ENCODE measurements at regions not wholly inside any gene's neighbourhood (a gene's known extent, or its start where the extent isn't known, plus 50 kb on each side); places are given as distances from the start of the nearest gene placed in this dataset.

DNA sequence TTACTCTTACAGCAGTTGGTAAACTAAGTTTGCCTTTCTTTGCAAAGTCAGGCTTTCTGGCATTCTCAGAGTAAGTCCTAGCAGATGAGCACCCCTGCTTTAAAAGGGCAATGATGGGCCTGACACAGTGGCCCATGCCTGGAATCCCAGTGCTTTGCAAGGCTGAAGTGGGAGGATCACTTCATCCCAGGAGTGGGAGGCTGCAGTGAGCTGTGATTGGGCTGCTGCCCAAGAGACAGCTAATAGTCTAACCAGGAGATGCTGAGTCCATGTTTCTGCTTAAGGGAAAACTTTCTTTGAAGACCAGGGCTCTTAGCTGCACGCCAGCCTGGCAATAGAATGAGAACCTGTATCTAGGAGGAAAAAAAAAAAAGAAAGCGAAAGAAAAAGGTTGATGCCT is 100.2 kb upstream of the MPP7 start:
- TF ChIP-seq KAT2A (conservative IDR thresholded peaks at IDR 0.05; ENCODE audit: control insufficient read depth, low read depth, low read length) (no peak), POLR2AphosphoS5 (IDR thresholded peaks at IDR 0.05; ENCODE audit: low read length) (no peak), NFYB (IDR thresholded peaks at IDR 0.05; ENCODE audit: insufficient read depth, low read depth, low read length) (no peak), CEBPB (IDR thresholded peaks at IDR 0.05; ENCODE audit: borderline replicate concordance in 1 of 2, low read depth in 2 of 2, low read length in 2 of 2) (no peak)
- TF ChIP-seq, protein P1, sequence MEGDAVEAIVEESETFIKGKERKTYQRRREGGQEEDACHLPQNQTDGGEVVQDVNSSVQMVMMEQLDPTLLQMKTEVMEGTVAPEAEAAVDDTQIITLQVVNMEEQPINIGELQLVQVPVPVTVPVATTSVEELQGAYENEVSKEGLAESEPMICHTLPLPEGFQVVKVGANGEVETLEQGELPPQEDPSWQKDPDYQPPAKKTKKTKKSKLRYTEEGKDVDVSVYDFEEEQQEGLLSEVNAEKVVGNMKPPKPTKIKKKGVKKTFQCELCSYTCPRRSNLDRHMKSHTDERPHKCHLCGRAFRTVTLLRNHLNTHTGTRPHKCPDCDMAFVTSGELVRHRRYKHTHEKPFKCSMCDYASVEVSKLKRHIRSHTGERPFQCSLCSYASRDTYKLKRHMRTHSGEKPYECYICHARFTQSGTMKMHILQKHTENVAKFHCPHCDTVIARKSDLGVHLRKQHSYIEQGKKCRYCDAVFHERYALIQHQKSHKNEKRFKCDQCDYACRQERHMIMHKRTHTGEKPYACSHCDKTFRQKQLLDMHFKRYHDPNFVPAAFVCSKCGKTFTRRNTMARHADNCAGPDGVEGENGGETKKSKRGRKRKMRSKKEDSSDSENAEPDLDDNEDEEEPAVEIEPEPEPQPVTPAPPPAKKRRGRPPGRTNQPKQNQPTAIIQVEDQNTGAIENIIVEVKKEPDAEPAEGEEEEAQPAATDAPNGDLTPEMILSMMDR (IDR thresholded peaks at IDR 0.05 in 2 of 3, conservative IDR thresholded peaks at IDR 0.05 in 1 of 3; ENCODE audit: control insufficient read depth in 2 of 3, extremely low read depth in 1 of 3, insufficient read depth in 1 of 3, low read depth in 3 of 3, low read length in 3 of 3): no peak
- TF ChIP-seq, protein P2, sequence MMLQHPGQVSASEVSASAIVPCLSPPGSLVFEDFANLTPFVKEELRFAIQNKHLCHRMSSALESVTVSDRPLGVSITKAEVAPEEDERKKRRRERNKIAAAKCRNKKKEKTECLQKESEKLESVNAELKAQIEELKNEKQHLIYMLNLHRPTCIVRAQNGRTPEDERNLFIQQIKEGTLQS (IDR thresholded peaks at IDR 0.05; ENCODE audit: borderline replicate concordance, extremely low read depth, low read depth, low read length): no peak

Data from GM12878 (cell line).